GM21423 (cell line): ENCODE measurements at regions not wholly inside any gene's neighbourhood (a gene's known extent, or its start where the extent isn't known, plus 50 kb on each side); places are given as distances from the start of the nearest gene placed in this dataset.
"Not testable (repeated sequence)": the region's sequence is repeated elsewhere in the genome, so short reads cannot be mapped to it uniquely, and the experiment has no call there.

Experiments
- ATAC-seq: cut with Tn5 transposase; IDR thresholded peaks from one replicate; pipeline ENCODE4 v1.9.1; 2021; ENCODE audit warnings: mild to moderate bottlenecking, moderate library complexity; ENCODE audit not compliant: unreplicated experiment

GRCh38 chr3:187849016-187849654 is 103.9 kb upstream of the BCL6 start:
- ATAC-seq: no peak

DNA sequence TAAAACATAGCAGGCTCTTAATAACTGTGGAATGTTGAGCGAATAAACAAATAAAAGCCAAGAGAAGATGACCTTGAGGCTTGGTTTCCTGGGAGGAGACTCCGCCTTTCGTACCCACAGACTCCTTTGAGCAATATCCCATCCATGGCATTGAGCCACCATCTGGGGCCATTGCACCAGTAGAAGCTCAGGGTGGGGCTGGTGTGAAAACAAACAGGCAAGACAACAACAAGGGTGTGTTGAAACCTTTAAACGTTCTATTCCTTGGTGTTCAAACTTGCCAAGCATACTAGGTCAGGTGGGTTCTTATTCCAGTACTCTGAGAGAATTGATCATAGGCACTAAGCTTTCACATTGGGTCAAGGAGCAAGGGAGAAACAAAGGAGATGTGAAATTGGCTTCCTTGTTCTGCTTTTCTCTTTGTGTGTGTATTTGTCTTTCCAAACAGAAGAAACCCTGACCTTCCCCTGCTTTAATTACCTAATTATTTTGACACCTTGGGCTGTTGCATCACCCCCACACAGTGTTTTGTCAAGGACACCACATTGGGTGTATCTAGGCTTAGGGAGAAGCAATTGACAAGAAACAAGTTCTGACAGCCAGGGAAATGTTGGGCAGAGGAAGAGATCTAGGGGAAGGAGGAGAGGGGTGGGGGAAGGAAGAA is 105.1 kb upstream of the BCL6 start:
- ATAC-seq: no peak

DNA sequence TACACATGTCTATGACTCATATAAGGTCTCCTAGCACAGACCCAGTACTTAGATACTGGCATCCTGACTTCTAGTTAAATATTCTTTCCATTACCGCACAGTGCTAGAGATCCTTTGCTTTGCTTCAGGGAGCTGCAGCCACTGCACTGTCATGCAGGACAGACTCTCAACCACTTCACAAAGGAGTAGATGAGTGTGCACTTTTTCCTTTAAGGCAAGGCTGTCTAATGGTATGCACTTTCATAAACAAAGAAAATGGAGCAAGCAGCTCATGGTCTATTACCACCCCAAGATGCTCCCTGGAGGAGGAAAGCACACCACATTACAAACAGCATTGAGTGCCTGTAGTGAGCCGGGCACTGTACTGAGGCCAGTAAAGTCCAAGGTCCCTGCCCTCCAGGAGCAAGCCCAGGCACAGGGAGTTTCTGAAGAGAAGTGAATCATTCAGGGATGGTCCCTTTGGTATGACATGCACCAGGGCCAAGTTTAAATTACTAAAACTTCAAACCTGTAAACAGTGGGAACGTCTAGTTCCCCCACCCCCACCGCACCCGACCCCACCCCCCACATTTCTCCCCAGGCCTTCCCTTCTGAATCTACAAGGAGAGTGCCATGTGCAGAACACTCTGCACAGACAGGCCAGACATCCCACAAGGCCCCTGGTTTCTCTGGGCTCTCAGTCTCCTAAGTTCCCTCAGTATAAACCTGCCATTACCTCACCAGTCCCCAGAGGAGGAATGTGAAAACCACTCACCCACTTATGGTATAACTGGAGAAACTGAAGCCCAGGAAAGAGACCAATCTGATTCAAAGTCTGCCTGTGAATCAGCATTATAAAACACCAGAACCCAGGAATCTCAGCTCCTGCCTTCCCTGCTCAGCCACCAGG is 107.8 kb upstream of the BCL6 start:
- no peak for ATAC-seq

- no peak for ATAC-seq
These were observed 109.9 kb upstream of the BCL6 start for GRCh38 chr3:187855131-187855530.

- ATAC-seq: no peak
These were observed 111.3 kb upstream of the BCL6 start for GRCh38 chr3:187856555-187856954.

GRCh38 chr3:187858041-187858440 is 112.8 kb upstream of the BCL6 start:
- no peak for ATAC-seq

DNA sequence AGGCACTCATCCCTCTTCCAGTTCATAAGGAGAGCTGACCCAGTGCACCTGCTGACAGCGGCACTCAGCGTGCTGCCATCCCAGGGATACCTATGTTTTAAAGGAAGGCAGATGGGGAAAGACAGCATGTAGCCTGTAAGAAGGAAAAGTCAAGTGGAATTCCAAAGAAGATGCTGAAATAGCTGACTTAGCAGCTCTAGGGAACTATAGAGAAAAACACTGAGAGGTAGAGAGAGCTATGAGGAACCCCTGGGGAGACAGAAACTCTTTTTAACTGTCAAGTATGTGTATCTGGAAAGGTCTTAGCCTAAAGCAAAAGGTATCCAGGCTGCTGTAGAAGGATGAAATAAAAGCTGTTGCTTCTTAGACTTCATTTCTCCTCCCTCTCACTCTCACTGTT is 113.4 kb upstream of the BCL6 start:
- ATAC-seq: no peak

GRCh38 chr3:187862701-187863277 is 117.5 kb upstream of the BCL6 start:
- not testable (repeated sequence) for ATAC-seq

GRCh38 chr3:187870360-187871203 is 125.3 kb upstream of the BCL6 start:
- ATAC-seq: peak; percentile 76

- no peak for ATAC-seq
These were observed 125.9 kb upstream of the BCL6 start for GRCh38 chr3:187871204-187871591.

- no peak for ATAC-seq
These were observed 126.6 kb upstream of the BCL6 start for GRCh38 chr3:187871848-187872247.

DNA sequence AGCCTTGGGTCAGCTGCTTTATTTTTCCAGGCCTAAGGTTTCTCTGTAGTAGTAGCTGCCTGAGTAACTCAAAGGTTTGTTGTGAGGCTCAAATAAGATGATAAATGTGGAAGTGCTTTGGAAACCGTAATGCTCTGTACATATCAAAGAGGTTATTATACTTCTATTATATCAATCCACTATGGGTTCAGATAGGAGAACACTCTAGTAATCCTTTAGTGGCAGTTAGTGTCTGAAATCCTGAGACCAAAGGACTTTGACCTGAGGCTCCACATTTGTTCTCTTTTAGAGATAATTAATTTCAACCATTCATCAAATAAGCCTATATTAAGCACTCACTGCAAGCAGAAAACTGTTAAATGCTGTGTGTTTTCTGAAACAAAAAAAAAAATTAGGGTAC is 128.6 kb upstream of the BCL6 start:
- no peak for ATAC-seq

GRCh38 chr3:187875863-187876262 is 130.6 kb upstream of the BCL6 start:
- no peak for ATAC-seq

GRCh38 chr3:187878772-187879518 is 133.7 kb upstream of the BCL6 start:
- no peak for ATAC-seq

DNA sequence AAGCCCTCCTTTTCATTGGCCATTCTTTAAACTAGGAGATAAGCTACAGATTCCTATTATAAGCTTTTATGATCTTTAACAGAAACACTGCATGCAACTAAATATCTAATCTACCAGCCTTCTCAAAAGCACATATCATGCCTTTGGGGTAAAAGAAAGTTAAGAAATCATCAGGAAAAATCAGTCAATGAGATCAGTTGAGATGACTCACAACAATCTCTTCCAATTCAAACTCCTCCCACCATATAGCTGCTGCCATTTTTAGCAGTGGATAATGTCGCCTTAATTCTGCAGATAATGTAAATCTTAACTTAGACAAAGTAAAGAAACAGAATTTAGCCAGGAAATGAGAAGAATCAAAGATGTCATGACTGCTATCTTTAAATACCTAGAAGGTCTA is 135.2 kb upstream of the BCL6 start:
- no peak for ATAC-seq

GRCh38 chr3:187880851-187881250 is 135.6 kb upstream of the BCL6 start:
- no peak for ATAC-seq

DNA sequence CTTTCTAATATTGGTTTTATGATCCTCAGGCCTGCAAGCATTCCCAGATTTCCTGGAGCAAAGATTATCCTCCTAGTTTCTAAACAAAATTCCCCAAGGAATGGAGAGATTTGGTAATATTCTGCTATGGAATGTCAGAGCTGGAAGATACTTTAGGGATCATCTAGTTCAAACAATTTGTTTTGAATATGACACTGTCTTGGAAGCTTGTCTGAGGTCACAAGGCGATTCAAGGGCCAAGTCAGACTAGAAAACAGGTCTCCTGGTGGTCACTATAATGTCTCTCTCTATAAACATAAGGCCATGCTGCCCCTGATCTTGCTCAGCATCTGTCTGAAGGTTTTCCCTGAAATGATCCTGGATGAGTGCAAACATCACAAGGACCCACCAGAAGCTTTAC is 143.4 kb upstream of the BCL6 start:
- ATAC-seq: no peak

GRCh38 chr3:187889106-187889505 is 143.8 kb upstream of the BCL6 start:
- ATAC-seq: no peak

DNA sequence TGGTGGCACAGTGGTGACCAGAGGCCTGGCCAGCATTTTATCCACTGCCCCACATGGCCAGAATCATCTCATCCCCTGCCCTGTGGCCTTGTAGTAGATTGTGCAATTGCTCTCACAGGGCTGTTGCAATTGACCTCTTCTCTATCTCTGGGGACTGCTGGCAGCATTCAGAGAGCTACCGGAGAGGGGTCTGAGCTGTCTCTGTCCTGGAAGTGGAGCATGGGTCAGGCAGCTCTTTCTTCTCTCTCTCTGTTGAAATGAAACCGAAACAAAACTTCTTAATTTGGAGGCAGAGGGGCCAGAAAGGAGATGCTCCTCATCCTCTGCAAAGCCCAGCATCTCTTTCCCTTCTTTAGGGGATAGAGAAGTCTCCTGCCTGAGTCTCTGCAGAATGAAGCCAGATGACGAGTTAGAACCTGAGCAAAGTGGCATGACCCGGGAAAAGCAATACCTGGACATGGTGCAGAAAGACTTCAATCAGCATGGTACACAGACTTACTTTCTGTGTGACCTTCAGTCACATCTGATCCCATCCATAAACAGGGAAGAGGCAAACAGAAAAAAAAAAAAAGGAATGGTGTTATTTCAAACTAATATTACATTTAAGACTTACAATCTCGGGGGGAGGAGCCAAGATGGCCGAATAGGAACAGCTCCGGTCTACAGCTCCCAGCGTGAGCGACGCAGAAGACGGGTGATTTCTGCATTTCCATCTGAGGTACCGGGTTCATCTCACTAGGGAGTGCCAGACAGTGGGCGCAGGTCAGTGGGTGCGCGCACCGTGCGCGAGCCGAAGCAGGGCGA is 144.5 kb upstream of the BCL6 start:
- ATAC-seq: no peak
